RWPE1 (cell line): ENCODE measurements at regions not wholly inside any gene's neighbourhood (a gene's known extent, or its start where the extent isn't known, plus 50 kb on each side); places are given as distances from the start of the nearest gene placed in this dataset.

Experiments used
- CTCF ChIA-PET: fragments of 350-600 bp; sonication (Branson Sonifier 250); formaldehyde crosslinking; extraction: SDS; loops from one replicate; lab custom pipeline; 2021; lab: Yijun Ruan, JAX
- POLR2A ChIA-PET: fragments of 400-600 bp; formaldehyde crosslinking; extraction: SDS; loops from one replicate; lab custom pipeline; 2020; ENCODE audit warnings: antibody characterized with exemption; ENCODE audit not compliant: low non-redundant PET; lab: Yijun Ruan, JAX
- DNase-seq: peaks from one replicate; pipeline ENCODE4 v3.0.0; 2012; ENCODE audit warnings: low spot score
- H3K27ac ChIP-seq: fragments of 450-650 bp; 2 replicates; pipeline ENCODE4 v1.5.1; 2017
- CTCF ChIP-seq: fragments of 450-650 bp; conservative IDR thresholded peaks from 2 replicates; pipeline ENCODE4 v1.5.1; 2017; ENCODE audit warnings: low read depth, mild to moderate bottlenecking

GRCh38 chr6:135129136-135129856, 51.8 kb upstream of the MYB start:
- no peak overlapping the region for H3K27ac ChIP-seq
- POLR2A ChIA-PET = no interaction called here
- DNase-seq = no peak
- CTCF ChIA-PET = no interaction called here
- no peak for TF ChIP-seq CTCF

- TF ChIP-seq CTCF = no peak
- H3K27ac ChIP-seq = no peak overlapping the region
- POLR2A ChIA-PET = no interaction called here
- no peak for DNase-seq
- CTCF ChIA-PET = no interaction called here
These were observed 52.7 kb upstream of the MYB start for GRCh38 chr6:135128268-135128914.

- H3K27ac ChIP-seq = no peak overlapping the region
- ChIA-PET CTCF (no interaction called here), POLR2A (no interaction called here)
- no peak for TF ChIP-seq CTCF
- DNase-seq = no peak
These were observed 54.4 kb upstream of the MYB start for GRCh38 chr6:135126729-135127128.

DNA sequence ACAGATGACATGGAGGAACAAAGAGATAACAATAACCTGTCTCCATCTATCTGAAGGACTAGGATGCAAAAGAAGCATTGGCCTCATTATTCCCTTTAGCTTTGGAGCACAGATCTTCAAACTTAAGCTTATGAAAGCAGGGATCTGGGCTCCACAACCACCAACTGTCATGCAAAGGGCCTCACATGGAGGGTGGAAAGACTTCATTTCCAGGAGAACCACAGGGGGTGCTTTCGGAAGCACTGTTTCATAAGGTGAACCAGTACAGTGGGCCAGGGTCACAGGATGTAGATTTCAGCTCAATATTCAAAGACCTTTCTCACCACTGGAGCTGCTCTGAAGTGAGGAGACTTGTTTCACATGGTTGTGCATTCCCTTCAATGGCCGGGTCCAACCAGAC, 55.1 kb upstream of the MYB start:
- TF ChIP-seq CTCF = no peak
- POLR2A ChIA-PET = no interaction called here
- CTCF ChIA-PET = interaction anchor here (0.5 kb wide), 1 partner anchor 136 kb away, joined by 3 read pairs; no protein-coding TSS in a partner anchor
- no peak overlapping the region for H3K27ac ChIP-seq
- no peak for DNase-seq

DNA sequence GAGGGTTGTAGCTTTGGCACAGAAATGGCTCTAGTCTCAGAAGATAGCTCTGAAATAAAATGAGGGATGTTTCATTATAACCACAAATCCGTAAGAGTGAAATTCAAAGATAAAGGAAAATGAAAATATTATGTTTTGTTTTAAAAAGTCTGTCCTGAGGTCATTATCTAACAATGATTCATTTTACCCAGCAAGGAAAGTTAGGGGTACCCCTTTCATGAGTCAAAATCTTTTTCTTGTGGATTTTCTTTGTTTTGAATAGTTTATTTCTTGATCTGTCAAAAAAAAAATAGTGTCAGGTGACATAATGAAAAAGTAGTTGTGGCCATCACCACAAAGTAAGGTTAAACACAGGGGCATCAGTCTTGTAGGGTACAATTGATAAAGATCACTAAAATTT, 59.7 kb upstream of the MYB start:
- ChIA-PET CTCF (interaction anchor here (0.7 kb wide), 1 partner anchor 407 kb away, joined by 4 read pairs; no protein-coding TSS in a partner anchor), POLR2A (no interaction called here)
- DNase-seq = no peak
- TF ChIP-seq CTCF = no peak
- H3K27ac ChIP-seq = no peak overlapping the region

- CTCF ChIA-PET = interaction anchor here (0.9 kb wide), 1 partner anchor 994 kb away, joined by 3 read pairs; no protein-coding TSS in a partner anchor
- no peak overlapping the region for H3K27ac ChIP-seq
These were observed 62.9 kb upstream of the MYB start for GRCh38 chr6:135118134-135118730.

More at GRCh38 chr6:135118134-135118730, 62.9 kb upstream of the MYB start:
- no peak for DNase-seq
- POLR2A ChIA-PET = no interaction called here
- no peak for TF ChIP-seq CTCF
